Smooth muscle cell of the brain vasculature (primary cell): ENCODE measurements at regions not wholly inside any gene's neighbourhood (a gene's known extent, or its start where the extent isn't known, plus 50 kb on each side); places are given as distances from the start of the nearest gene placed in this dataset.

Source experiments
- DNase-seq: peaks from one replicate; pipeline ENCODE4 v3.0.0-alpha.2; 2012; ENCODE audit warnings: low read depth, low spot score

GRCh38 chr15:100812802-100813201, 66.8 kb upstream of the ALDH1A3 start:
- no peak for DNase-seq

GRCh38 chr15:100818927-100819326, 60.7 kb upstream of the ALDH1A3 start:
- no peak for DNase-seq

GRCh38 chr15:100820528-100820927, 59.1 kb upstream of the ALDH1A3 start:
- DNase-seq: no peak

DNA sequence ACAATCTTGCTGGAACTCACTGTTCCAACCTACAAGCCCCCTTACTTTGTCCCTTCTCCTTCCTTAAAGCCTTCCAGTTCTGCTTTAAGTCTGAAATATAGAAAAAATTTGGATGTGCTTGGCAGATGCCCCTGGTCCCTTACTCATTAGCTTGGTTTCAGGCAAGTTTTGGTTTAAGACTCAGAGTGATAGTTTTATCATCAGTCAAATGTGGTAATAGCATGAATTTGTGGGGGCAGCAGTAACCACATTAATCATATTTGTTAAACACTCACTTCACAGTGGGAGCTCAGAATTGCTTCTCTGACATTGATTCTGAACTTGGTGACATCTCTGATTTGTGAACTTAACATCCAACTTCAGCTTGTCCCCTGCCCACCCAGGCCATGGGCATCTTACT, 58.3 kb upstream of the ALDH1A3 start:
- DNase-seq: no peak

DNA sequence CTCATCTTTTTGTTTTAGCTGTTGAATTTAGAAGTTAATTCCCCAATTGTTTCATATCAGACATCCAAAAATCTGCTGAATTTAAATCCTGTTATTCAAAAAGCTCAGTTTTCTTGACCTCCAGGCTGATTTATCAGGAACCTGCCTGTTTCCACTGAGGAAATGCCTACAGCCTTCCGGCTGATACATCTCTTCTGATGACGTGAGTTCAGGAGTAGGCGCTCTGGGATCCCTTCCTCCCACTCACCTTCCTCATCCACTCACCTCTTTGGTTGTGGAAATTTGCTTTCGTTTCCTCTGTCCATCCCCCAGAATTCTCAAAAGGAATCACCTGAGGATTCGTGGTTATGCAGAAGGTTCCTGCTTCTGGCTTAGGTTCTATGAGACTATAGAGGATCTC, 55.4 kb upstream of the ALDH1A3 start:
- DNase-seq: no peak

GRCh38 chr15:100829457-100829856, 50.2 kb upstream of the ALDH1A3 start:
- DNase-seq: no peak
